IMR-90 (cell line): ENCODE measurements at regions not wholly inside any gene's neighbourhood (a gene's known extent, or its start where the extent isn't known, plus 50 kb on each side); places are given as distances from the start of the nearest gene placed in this dataset.

Source experiments
- ATAC-seq: fragments of 200-7000 bp; cut with Tn5 transposase; 2 replicates; pipeline ENCODE4 v1.9.1; 2020; ENCODE audit warnings: low read depth, mild to moderate bottlenecking, moderate library complexity
- BruUV-seq: library from RNA; stranded (reverse); fragments of 400-500 nt; replicated peaks from 2 replicates; lab custom pipeline; 2021; lab: Mats Ljungman, UMichigan
- CTCF ChIA-PET: fragments of 300-600 bp; formaldehyde crosslinking; extraction: SDS; loops from one replicate; lab custom pipeline; 2021; ENCODE audit warnings: antibody characterized with exemption; lab: Yijun Ruan, JAX
- POLR2A ChIA-PET: fragments of 300-600 bp; sonication (Branson Sonifier 250); formaldehyde crosslinking; loops from one replicate; lab custom pipeline; 2022; ENCODE audit warnings: antibody characterized with exemption; ENCODE audit not compliant: unreplicated experiment; lab: Charles Lee
- DNase-seq: peaks from one replicate; pipeline ENCODE4 v3.0.0; 2013
- H2AFZ ChIP-seq: replicated peaks from 2 replicates; pipeline ENCODE3; 2013; ENCODE audit warnings: low read length, mild to moderate bottlenecking; ENCODE audit not compliant: poor library complexity
- H2AK5ac ChIP-seq: 2 replicates; pipeline ENCODE4 v1.6.1; 2013; ENCODE audit warnings: low read depth, low read length, inconsistent platforms
- H2AK9ac ChIP-seq: replicated peaks from 2 replicates; pipeline ENCODE3; 2013; ENCODE audit warnings: mild to moderate bottlenecking, low read depth, low read length, moderate library complexity; ENCODE audit not compliant: poor library complexity
- H2BK120ac ChIP-seq: 2 replicates; pipeline ENCODE4 v1.6.1; 2013; ENCODE audit warnings: low read depth, low read length, inconsistent platforms
- H2BK15ac ChIP-seq: 3 replicates; pipeline ENCODE4 v1.6.1; 2013; ENCODE audit warnings: low read depth, low read length, inconsistent platforms
- H2BK20ac ChIP-seq: 2 replicates; pipeline ENCODE4 v1.6.1; 2013; ENCODE audit warnings: low read depth, mild to moderate bottlenecking, inconsistent platforms, low read length, moderate library complexity
- H2BK5ac ChIP-seq: 2 replicates; pipeline ENCODE4 v1.6.1; 2013; ENCODE audit warnings: mild to moderate bottlenecking, low read depth, low read length, inconsistent platforms; ENCODE audit not compliant: poor library complexity, severe bottlenecking
- H3K14ac ChIP-seq: replicated peaks from 2 replicates; pipeline ENCODE4 v1.6.1; 2013; ENCODE audit warnings: low read depth, low read length, inconsistent platforms
- H3K18ac ChIP-seq: 2 replicates; pipeline ENCODE4 v1.6.1; 2013; ENCODE audit warnings: low read depth, low read length, control low read depth
- H3K23ac ChIP-seq: 2 replicates; pipeline ENCODE4 v1.6.1; 2013; ENCODE audit warnings: low read depth, low read length, inconsistent platforms
- H3K27ac ChIP-seq: 2 replicates; pipeline ENCODE4 v1.5.1; 2013; ENCODE audit warnings: mild to moderate bottlenecking, control low read depth, low read length; ENCODE audit not compliant: insufficient read depth
- H3K27me3 ChIP-seq: 2 replicates; pipeline ENCODE4 v1.6.1; 2013; ENCODE audit warnings: low read length; ENCODE audit not compliant: control insufficient read depth, insufficient read depth
- H3K36me3 ChIP-seq: 2 replicates; pipeline ENCODE4 v1.6.1; 2013; ENCODE audit warnings: low read length, mixed read lengths; ENCODE audit not compliant: control insufficient read depth, insufficient read depth
- H3K4ac ChIP-seq: 2 replicates; pipeline ENCODE4 v1.6.1; 2013; ENCODE audit warnings: low read depth, low read length, inconsistent platforms
- H3K4me1 ChIP-seq: 2 replicates; pipeline ENCODE4 v1.6.1; 2013; ENCODE audit warnings: low read length, mixed read lengths; ENCODE audit not compliant: control insufficient read depth, insufficient read depth
- H3K4me2 ChIP-seq: 2 replicates; pipeline ENCODE4 v1.6.1; 2013; ENCODE audit warnings: low read depth, mild to moderate bottlenecking, control low read depth, low read length, moderate library complexity
- H3K4me3 ChIP-seq: 2 replicates; pipeline ENCODE4 v1.5.1; 2013; ENCODE audit warnings: low read depth, mild to moderate bottlenecking, control low read depth, low read length, moderate library complexity; ENCODE audit not compliant: insufficient read depth
- H3K56ac ChIP-seq: 2 replicates; pipeline ENCODE4 v1.6.1; 2013; ENCODE audit warnings: low read length, inconsistent platforms; ENCODE audit not compliant: insufficient read depth; ENCODE audit errors: extremely low read depth
- H3K79me1 ChIP-seq, 2 experiments: 2 replicates each; pipeline ENCODE4 v1.6.1; 2013; ENCODE audit warnings: low read length in 2 of 2, inconsistent platforms in 1 of 2, low read depth in 1 of 2
- H3K9ac ChIP-seq: 2 replicates; pipeline ENCODE4 v1.6.1; 2013; ENCODE audit warnings: low read depth, low read length, control low read depth
- H3K9me1 ChIP-seq: 2 replicates; pipeline ENCODE4 v1.6.1; 2013; ENCODE audit warnings: low read length, inconsistent platforms; ENCODE audit not compliant: insufficient read depth
- H3K9me3 ChIP-seq: 2 replicates; pipeline ENCODE4 v1.6.1; 2013; ENCODE audit warnings: low read length; ENCODE audit not compliant: control insufficient read depth, insufficient read depth
- H4K20me1 ChIP-seq: 2 replicates; pipeline ENCODE4 v1.6.1; 2013; ENCODE audit warnings: low read length, inconsistent platforms; ENCODE audit not compliant: insufficient read depth
- H4K5ac ChIP-seq: 2 replicates; pipeline ENCODE4 v1.6.1; 2013; ENCODE audit warnings: mild to moderate bottlenecking, low read depth, low read length, control low read depth
- H4K8ac ChIP-seq, 2 experiments: 2 replicates each; pipeline ENCODE4 v1.6.1; 2013; ENCODE audit warnings: low read depth in 2 of 2, low read length in 2 of 2, control low read depth in 1 of 2, inconsistent platforms in 1 of 2
- H4K91ac ChIP-seq: 2 replicates; pipeline ENCODE4 v1.6.1; 2013; ENCODE audit warnings: low read depth, low read length, inconsistent platforms; ENCODE audit not compliant: insufficient read depth
- BHLHE40 ChIP-seq: fragments of 150-350 bp; IDR thresholded peaks from 2 replicates; pipeline ENCODE4 v1.6.1; 2016; ENCODE audit warnings: mild to moderate bottlenecking, low read depth, low read length
- CEBPB ChIP-seq: IDR thresholded peaks from 2 replicates; pipeline ENCODE4 v1.6.1; 2012; ENCODE audit warnings: low read depth, low read length, improper control_type of control experiment
- CHD1 ChIP-seq: IDR thresholded peaks from 2 replicates; pipeline ENCODE4 v1.6.1; 2012; ENCODE audit warnings: low read depth, low read length, improper control_type of control experiment
- FOS ChIP-seq: fragments of 150-350 bp; IDR thresholded peaks from 2 replicates; pipeline ENCODE4 v1.6.1; 2016; ENCODE audit warnings: low read depth, low read length
- MAFK ChIP-seq: IDR thresholded peaks from 2 replicates; pipeline ENCODE4 v1.6.1; 2012; ENCODE audit warnings: low read depth, low read length, improper control_type of control experiment
- MAZ ChIP-seq: IDR thresholded peaks from 2 replicates; pipeline ENCODE4 v1.6.1; 2012; ENCODE audit warnings: low read depth, mild to moderate bottlenecking, low read length, improper control_type of control experiment, moderate library complexity, borderline replicate concordance
- MXI1 ChIP-seq: IDR thresholded peaks from 2 replicates; pipeline ENCODE4 v1.6.1; 2012; ENCODE audit warnings: low read depth, mild to moderate bottlenecking, low read length, moderate library complexity, borderline replicate concordance
- NFE2L2 ChIP-seq: fragments of 150-350 bp; IDR thresholded peaks from 2 replicates; pipeline ENCODE4 v1.6.1; 2016; ENCODE audit warnings: low read depth, mild to moderate bottlenecking, low read length
- POLR2A ChIP-seq: IDR thresholded peaks from 2 replicates; pipeline ENCODE4 v1.6.1; 2012; ENCODE audit warnings: mild to moderate bottlenecking, low read depth, low read length
- RAD21 ChIP-seq: IDR thresholded peaks from 2 replicates; pipeline ENCODE4 v1.6.1; 2012; ENCODE audit warnings: low read length, improper control_type of control experiment
- RCOR1 ChIP-seq: IDR thresholded peaks from 2 replicates; pipeline ENCODE4 v1.6.1; 2012; ENCODE audit warnings: mild to moderate bottlenecking, low read length, improper control_type of control experiment; ENCODE audit not compliant: insufficient replicate concordance
- RFX5 ChIP-seq: IDR thresholded peaks from 2 replicates; pipeline ENCODE4 v1.8.0; 2012; ENCODE audit warnings: low read depth, mild to moderate bottlenecking, low read length, moderate library complexity
- SMC3 ChIP-seq: fragments of 150-350 bp; IDR thresholded peaks from 2 replicates; pipeline ENCODE4 v1.6.1; 2016; ENCODE audit warnings: low read depth, mild to moderate bottlenecking, antibody characterized with exemption, low read length, moderate library complexity
- dilution Hi-C: fragments of 300-500 bp; cut with HindIII; formaldehyde crosslinking; loops from one replicate; pipeline ENCODE4 v1.14.3; 2018; ENCODE audit warnings: low sequenced_read_pairs; ENCODE audit not compliant: unreplicated experiment
- in situ Hi-C: fragments of 300-500 bp; cut with MboI; formaldehyde crosslinking; loops from 3 replicates; pipeline ENCODE4 v1.14.3; 2019; ENCODE audit warnings: low sequenced_read_pairs, inconsistent platforms, mixed read lengths
- intact Hi-C: fragments of 100-400 bp; cut with micrococcal nuclease; formaldehyde crosslinking; loops from 2 replicates; pipeline ENCODE4 v1.10.0; 2022
- TF ChIP-seq, protein P1 (sequence below): fragments of 150-350 bp; IDR thresholded peaks from 2 replicates; pipeline ENCODE4 v1.6.1; 2016; ENCODE audit warnings: low read depth, mild to moderate bottlenecking, low read length, moderate library complexity, borderline replicate concordance
- TF ChIP-seq, protein P2 (sequence below): conservative IDR thresholded peaks from 2 replicates; pipeline ENCODE4 v1.5.1; 2012; ENCODE audit warnings: mild to moderate bottlenecking, low read depth, low read length, improper control_type of control experiment
- TF ChIP-seq, protein P3 (sequence below): fragments of 150-350 bp; IDR thresholded peaks from 2 replicates; pipeline ENCODE4 v1.6.1; 2017; ENCODE audit warnings: mild to moderate bottlenecking, antibody characterized with exemption, low read length, low read depth

DNA sequence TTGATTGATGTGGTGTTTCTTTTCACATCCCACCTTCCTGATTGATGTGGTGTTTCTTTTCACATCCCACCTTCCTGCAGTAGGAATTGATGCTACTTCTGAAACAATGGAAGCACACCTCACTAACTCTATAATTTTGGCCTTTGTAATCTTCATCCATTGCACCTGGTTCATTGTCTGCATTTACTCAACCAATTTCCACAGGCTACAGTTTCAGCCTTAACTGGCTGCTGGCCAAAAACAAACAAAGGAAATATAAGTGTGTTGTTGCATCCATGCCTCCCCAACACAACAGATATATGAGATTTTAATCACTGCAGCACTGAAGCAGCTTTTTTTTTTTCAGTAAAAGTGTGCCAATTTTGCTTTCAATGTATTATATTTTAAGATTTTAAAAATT lies 867.6 kb upstream of the PCDH7 start:
- ChIA-PET CTCF (no interaction called here), POLR2A (interaction anchor here (0.6 kb wide), 1 partner anchor 28 kb away, joined by 3 read pairs; no protein-coding TSS in a partner anchor)
- intact Hi-C loops = no loop called here
- H2BK5ac ChIP-seq = no peak overlapping the region
- no peaks in the 10 kb centered on the region for H3K9me1 ChIP-seq
- dilution Hi-C loops = no loop called here
- H4K8ac ChIP-seq = no peak overlapping the region
- H2BK20ac ChIP-seq = no peak overlapping the region
- TF ChIP-seq MAZ = no peak
- TF ChIP-seq SMC3 = no peak
- TF ChIP-seq BHLHE40 = no peak
- TF ChIP-seq CHD1 = no peak
- no peak for TF ChIP-seq MAFK
- no peak for TF ChIP-seq POLR2A
- TF ChIP-seq MXI1 = no peak
- TF ChIP-seq, protein P1, sequence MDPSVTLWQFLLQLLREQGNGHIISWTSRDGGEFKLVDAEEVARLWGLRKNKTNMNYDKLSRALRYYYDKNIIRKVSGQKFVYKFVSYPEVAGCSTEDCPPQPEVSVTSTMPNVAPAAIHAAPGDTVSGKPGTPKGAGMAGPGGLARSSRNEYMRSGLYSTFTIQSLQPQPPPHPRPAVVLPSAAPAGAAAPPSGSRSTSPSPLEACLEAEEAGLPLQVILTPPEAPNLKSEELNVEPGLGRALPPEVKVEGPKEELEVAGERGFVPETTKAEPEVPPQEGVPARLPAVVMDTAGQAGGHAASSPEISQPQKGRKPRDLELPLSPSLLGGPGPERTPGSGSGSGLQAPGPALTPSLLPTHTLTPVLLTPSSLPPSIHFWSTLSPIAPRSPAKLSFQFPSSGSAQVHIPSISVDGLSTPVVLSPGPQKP = no peak
- TF ChIP-seq FOS = no peak
- TF ChIP-seq, protein P2, sequence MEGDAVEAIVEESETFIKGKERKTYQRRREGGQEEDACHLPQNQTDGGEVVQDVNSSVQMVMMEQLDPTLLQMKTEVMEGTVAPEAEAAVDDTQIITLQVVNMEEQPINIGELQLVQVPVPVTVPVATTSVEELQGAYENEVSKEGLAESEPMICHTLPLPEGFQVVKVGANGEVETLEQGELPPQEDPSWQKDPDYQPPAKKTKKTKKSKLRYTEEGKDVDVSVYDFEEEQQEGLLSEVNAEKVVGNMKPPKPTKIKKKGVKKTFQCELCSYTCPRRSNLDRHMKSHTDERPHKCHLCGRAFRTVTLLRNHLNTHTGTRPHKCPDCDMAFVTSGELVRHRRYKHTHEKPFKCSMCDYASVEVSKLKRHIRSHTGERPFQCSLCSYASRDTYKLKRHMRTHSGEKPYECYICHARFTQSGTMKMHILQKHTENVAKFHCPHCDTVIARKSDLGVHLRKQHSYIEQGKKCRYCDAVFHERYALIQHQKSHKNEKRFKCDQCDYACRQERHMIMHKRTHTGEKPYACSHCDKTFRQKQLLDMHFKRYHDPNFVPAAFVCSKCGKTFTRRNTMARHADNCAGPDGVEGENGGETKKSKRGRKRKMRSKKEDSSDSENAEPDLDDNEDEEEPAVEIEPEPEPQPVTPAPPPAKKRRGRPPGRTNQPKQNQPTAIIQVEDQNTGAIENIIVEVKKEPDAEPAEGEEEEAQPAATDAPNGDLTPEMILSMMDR = no peak
- TF ChIP-seq NFE2L2 = no peak
- no peak for TF ChIP-seq RAD21
- no peak for TF ChIP-seq CEBPB
- TF ChIP-seq, protein P3, sequence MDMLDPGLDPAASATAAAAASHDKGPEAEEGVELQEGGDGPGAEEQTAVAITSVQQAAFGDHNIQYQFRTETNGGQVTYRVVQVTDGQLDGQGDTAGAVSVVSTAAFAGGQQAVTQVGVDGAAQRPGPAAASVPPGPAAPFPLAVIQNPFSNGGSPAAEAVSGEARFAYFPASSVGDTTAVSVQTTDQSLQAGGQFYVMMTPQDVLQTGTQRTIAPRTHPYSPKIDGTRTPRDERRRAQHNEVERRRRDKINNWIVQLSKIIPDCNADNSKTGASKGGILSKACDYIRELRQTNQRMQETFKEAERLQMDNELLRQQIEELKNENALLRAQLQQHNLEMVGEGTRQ = no peak
- no peak for TF ChIP-seq RCOR1
- no peak for TF ChIP-seq RFX5
- no peak overlapping the region for H3K14ac ChIP-seq
- no peak overlapping the region for H3K4ac ChIP-seq
- H2AFZ ChIP-seq = no peak overlapping the region
- no peak overlapping the region for H4K5ac ChIP-seq
- DNase-seq (no peak), ATAC-seq (no peak)
- no peak overlapping the region for H3K23ac ChIP-seq
- H4K20me1 ChIP-seq = no peaks in the 10 kb centered on the region
- H2BK120ac ChIP-seq = no peak overlapping the region
- H3K27me3 ChIP-seq = no peaks in the 10 kb centered on the region
- no peak overlapping the region for H3K27ac ChIP-seq
- H3K4me2 ChIP-seq = no peak overlapping the region
- H2BK15ac ChIP-seq = no peak overlapping the region
- no peaks in the 10 kb centered on the region for H3K4me1 ChIP-seq
- H3K9me3 ChIP-seq = no peaks in the 10 kb centered on the region; the same call in 1 of the 2 replicates
- H3K79me1 ChIP-seq = no peaks in the 10 kb centered on the region
- in situ Hi-C loops = no loop called here
- no peaks in the 10 kb centered on the region for H3K36me3 ChIP-seq
- H3K9ac ChIP-seq = no peak overlapping the region
- H2AK5ac ChIP-seq = no peak overlapping the region
- no peak overlapping the region for H3K56ac ChIP-seq
- BruUV-seq = no TSS peak
- H3K4me3 ChIP-seq = no peak overlapping the region
- H4K91ac ChIP-seq = no peak overlapping the region
- H2AK9ac ChIP-seq = no peak overlapping the region
- no peak overlapping the region for H3K18ac ChIP-seq
